SK-N-MC (cell line): ENCODE measurements at regions not wholly inside any gene's neighbourhood (a gene's known extent, or its start where the extent isn't known, plus 50 kb on each side); places are given as distances from the start of the nearest gene placed in this dataset.
"Not testable (repeated sequence)": the region's sequence is repeated elsewhere in the genome, so short reads cannot be mapped to it uniquely, and the experiment has no call there.

ENCODE experiments used
- DNase-seq: peaks from one replicate; pipeline ENCODE4 v3.0.0-alpha.2; 2011; ENCODE audit warnings: low read depth, low spot score
- H3K27ac ChIP-seq: fragments of 200-600 bp; sonication (generic); 2 replicates; pipeline ENCODE4 v1.5.1; 2016; ENCODE audit warnings: mixed run types
- H3K36me3 ChIP-seq: fragments of 200-600 bp; sonication (generic); 2 replicates; pipeline ENCODE4 v1.6.1; 2017; ENCODE audit warnings: antibody characterized with exemption, low read length, mixed read lengths; ENCODE audit not compliant: insufficient read depth
- H3K4me3 ChIP-seq: fragments of 200-600 bp; sonication (generic); 2 replicates; pipeline ENCODE4 v1.5.1; 2016
- H3K9ac ChIP-seq: fragments of 200-600 bp; sonication (generic); 2 replicates; pipeline ENCODE4 v1.8.0; 2017; ENCODE audit warnings: mixed run types, mixed read lengths; ENCODE audit not compliant: insufficient read length
- H3K9me3 ChIP-seq: fragments of 200-600 bp; sonication (generic); 2 replicates; pipeline ENCODE4 v1.6.1; 2017; ENCODE audit warnings: low read depth, mild to moderate bottlenecking, antibody characterized with exemption, low read length, moderate library complexity, mixed read lengths
- EZH2 ChIP-seq: fragments of 200-600 bp; sonication (generic); IDR thresholded peaks from one replicate; pipeline ENCODE4 v1.6.1; 2017; ENCODE audit warnings: antibody characterized with exemption
- FOXP2 ChIP-seq: optimal IDR thresholded peaks from 2 replicates; pipeline ENCODE3; 2011; ENCODE audit warnings: mild to moderate bottlenecking, moderate library complexity; ENCODE audit not compliant: insufficient read depth; ENCODE audit errors: extremely low read length, control extremely low read depth
- POLR2AphosphoS5 ChIP-seq: IDR thresholded peaks from 2 replicates; pipeline ENCODE4 v1.6.1; 2012; ENCODE audit warnings: mild to moderate bottlenecking, low read depth, low read length, borderline replicate concordance

DNA sequence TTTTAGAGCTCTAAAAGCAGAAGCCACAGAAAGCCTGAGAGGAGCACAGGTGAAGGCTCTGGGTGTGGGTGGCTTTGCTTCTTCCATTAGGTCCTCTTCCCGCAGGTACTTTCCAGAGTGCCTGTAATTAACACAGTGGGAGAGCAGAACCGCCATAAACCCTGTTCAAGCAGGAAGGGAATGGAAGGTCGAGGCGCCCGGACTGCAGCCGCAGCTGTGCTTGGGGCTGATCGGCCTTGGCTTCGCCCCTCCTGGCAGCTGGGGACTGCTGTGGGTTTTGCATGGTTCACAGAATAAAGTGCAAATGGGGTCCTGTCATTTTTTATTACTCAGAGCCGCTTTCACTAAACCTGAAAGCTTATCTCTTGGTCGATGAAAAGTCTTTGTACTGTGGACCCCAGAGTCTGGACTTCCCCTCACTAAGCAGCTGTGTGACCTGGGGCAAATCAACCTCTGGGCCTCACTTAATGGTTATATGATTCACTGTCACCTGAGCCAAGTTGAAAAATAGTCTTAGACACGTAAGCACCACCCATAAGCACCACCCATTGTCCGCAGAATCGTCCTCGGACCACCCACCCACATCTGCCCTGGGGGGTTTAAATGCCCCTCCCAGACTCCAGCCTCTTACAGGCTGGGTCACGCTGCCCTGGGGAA is 100.9 kb downstream of the XRCC2 start:
- no peaks in the 10 kb centered on the region for H3K36me3 ChIP-seq
- H3K9me3 ChIP-seq: no peaks in the 10 kb centered on the region
- H3K4me3 ChIP-seq: no peak overlapping the region
- H3K27ac ChIP-seq: no peak overlapping the region
- DNase-seq: no peak
- TF ChIP-seq FOXP2: no peak
- TF ChIP-seq POLR2AphosphoS5: no peak
- no peak for TF ChIP-seq EZH2
- H3K9ac ChIP-seq: no peak overlapping the region

- H3K27ac ChIP-seq, H3K9me3 ChIP-seq, H3K4me3 ChIP-seq, H3K36me3 ChIP-seq, H3K9ac ChIP-seq, DNase-seq: not testable (repeated sequence)
Observed at GRCh38 chr7:152573186-152573585, 102.8 kb downstream of the XRCC2 start.

GRCh38 chr7:152572101-152572500 is 103.8 kb downstream of the XRCC2 start:
- no peak overlapping the region for H3K4me3 ChIP-seq
- no peak overlapping the region for H3K9ac ChIP-seq
- H3K36me3 ChIP-seq: no peaks in the 10 kb centered on the region
- no peak for DNase-seq
- no peaks in the 10 kb centered on the region for H3K9me3 ChIP-seq
- H3K27ac ChIP-seq: no peak overlapping the region
- TF ChIP-seq FOXP2 (no peak), EZH2 (no peak), POLR2AphosphoS5 (no peak)

DNA sequence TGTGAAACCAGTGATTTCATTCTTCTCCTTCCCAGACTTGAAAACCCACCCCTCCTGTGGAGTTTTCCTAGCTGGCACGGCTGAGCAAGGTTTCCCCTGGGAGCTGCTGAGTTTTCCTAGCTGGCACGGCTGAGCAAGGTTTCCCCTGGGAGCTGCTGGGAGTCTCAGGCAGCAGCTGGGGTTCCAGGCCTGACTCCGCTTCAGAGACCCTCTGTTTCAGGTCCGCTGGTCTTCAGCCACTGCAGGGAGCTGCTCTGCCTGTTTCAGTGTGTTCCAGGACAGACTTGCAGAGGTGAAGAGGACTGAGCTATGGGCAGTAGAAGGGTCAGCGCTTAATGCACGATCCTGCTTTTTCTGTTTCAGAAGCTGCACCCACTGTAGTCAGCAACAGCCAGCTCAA is 104.9 kb downstream of the XRCC2 start:
- TF ChIP-seq POLR2AphosphoS5 (no peak), FOXP2 (no peak), EZH2 (no peak)
- H3K9me3 ChIP-seq: no peaks in the 10 kb centered on the region
- DNase-seq: no peak

DNA sequence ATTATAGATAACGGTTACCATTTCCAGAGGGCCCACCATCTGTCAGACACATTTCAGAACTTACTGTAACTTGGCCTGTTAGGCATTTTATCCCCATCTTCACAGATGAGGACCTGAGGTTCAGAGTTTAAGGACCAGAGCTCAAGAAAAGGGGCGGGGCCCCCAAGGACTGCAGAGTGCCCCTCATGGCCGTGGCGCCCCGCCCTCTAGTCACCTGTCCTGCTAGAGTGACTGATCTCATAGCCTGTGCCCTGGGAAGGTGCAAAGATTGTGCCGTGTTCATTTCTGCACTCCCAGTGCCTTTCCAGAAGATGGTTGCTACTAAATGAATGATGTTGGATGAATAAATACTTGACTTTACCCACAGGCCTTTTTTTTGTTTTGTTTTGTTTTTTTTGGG is 107.0 kb downstream of the XRCC2 start:
- Histone ChIP-seq H3K9me3 (no peaks in the 10 kb centered on the region), H3K36me3 (no peaks in the 10 kb centered on the region), H3K4me3 (no peak overlapping the region), H3K27ac (no peak overlapping the region), H3K9ac (no peak overlapping the region)
- DNase-seq: no peak
- TF ChIP-seq FOXP2: no peak
- no peak for TF ChIP-seq POLR2AphosphoS5
- no peak for TF ChIP-seq EZH2

More for the DNA sequence above, 104.9 kb downstream of the XRCC2 start:
- H3K36me3 ChIP-seq: no peaks in the 10 kb centered on the region
- H3K9ac ChIP-seq: no peak overlapping the region
- no peak overlapping the region for H3K27ac ChIP-seq
- H3K4me3 ChIP-seq: no peak overlapping the region

DNA sequence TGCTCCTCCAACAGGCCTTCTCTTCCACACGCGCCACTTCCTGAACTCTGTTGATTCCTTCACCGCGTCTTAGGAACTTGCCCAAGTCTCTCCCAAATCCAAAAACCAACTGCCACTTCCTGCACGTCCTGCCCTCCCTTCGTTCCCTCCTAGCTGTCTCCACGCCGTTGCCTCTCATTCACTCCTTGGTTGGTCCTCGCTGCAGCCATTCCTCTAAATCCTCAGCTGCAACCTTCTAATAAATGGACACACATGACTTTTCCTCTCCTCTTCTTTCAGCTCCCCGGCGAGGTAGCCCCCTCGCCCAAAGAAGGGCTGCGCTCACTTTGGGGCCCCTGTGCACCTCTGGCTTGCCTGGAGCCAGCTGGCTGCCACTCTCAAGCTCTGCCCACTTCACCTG is 110.2 kb downstream of the XRCC2 start:
- no peak for TF ChIP-seq FOXP2
- no peak for TF ChIP-seq EZH2
- TF ChIP-seq POLR2AphosphoS5: no peak
- H3K9ac ChIP-seq: no peak overlapping the region
- no peaks in the 10 kb centered on the region for H3K9me3 ChIP-seq
- no peaks in the 10 kb centered on the region for H3K36me3 ChIP-seq
- H3K27ac ChIP-seq: no peak overlapping the region
- H3K4me3 ChIP-seq: no peak overlapping the region
- DNase-seq: no peak

GRCh38 chr7:152564656-152565250 is 111.2 kb downstream of the XRCC2 start:
- TF ChIP-seq POLR2AphosphoS5 (no peak), EZH2 (no peak), FOXP2 (no peak)
- no peak for DNase-seq
- Histone ChIP-seq H3K4me3 (no peak overlapping the region), H3K9ac (no peak overlapping the region), H3K27ac (no peak overlapping the region), H3K9me3 (no peaks in the 10 kb centered on the region), H3K36me3 (no peaks in the 10 kb centered on the region)

DNA sequence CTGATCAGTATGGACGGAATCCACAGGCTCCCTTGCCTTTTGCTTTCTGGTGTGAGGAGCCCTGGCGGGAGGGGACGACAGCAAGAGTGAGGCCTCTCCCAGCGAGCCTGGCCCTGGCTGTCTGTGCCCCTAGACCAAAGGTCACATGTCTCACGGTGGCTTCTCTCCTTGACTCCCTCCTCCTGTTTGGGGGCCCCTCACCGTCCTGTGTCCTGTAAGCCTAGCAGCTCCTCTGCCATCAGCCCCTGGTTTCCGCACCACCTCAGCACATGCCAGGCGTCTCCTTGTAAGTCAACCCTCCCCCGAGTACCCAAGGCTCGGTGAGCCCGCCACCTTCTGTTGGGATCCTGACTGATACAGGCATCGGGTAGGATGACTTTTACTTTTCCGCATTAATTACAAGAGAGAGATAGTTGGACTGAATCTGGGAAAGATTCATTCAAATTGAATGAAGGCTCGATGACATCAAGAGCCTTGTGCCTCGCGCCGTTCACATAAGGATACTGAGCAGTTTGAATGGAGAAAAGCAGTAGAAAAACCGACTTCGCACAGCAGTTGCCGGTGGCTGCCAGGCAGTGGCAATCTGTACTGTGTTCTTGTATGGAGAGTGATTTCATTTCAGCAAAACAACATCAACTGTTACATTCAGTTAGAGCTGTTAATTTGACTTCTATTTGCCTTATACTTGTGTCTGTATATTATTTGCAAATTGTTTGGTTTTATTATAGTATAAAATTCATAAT is 119.8 kb downstream of the XRCC2 start:
- TF ChIP-seq FOXP2 (no peak), EZH2 (no peak), POLR2AphosphoS5 (no peak)
- H3K9me3 ChIP-seq: no peaks in the 10 kb centered on the region
- no peak overlapping the region for H3K9ac ChIP-seq
- H3K36me3 ChIP-seq: no peaks in the 10 kb centered on the region
- no peak for DNase-seq
- H3K4me3 ChIP-seq: no peak overlapping the region
- H3K27ac ChIP-seq: no peak overlapping the region
